Brain pericyte (primary cell): ENCODE measurements at regions not wholly inside any gene's neighbourhood (a gene's known extent, or its start where the extent isn't known, plus 50 kb on each side); places are given as distances from the start of the nearest gene placed in this dataset.
"Not testable (repeated sequence)": the region's sequence is repeated elsewhere in the genome, so short reads cannot be mapped to it uniquely, and the experiment has no call there.

Experiments used
- DNase-seq: peaks from one replicate; pipeline ENCODE4 v3.0.0-alpha.2; 2012; ENCODE audit warnings: low read depth, low spot score

DNA sequence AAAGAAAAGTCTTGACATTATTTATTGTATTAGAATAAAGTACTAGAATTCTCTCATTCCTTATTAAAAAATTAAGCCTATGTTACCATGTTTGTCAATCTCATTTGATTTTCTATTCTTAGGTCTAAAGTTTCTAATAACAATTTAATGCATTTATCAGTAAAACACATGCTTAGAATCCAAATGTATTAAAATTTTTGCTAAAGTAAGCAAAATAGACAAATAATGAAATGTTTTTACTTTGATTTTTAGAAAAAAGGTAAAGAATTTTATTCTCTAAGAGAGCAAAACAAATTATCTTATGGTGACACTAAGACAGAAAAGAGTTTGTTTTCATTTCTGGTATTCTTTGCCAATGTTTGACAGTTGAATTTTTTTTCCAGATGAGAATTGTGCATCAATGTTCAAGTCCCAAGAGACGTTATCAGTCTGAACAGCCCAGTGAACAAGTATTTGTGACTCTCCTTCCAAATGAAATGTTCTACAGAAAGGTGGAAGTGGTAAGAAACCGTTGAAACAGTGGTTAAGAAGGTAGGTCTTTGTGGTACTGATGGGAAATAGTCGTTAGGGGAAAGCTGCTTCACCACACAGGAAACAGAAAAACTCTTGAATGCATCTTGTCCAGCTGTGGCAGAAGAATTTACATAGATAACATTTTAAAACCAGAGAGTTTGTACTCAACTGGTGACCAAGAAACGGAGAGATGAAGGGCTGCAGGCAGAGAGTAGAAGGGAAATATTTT is 402.5 kb downstream of the PTPRC start:
- DNase-seq = no peak

DNA sequence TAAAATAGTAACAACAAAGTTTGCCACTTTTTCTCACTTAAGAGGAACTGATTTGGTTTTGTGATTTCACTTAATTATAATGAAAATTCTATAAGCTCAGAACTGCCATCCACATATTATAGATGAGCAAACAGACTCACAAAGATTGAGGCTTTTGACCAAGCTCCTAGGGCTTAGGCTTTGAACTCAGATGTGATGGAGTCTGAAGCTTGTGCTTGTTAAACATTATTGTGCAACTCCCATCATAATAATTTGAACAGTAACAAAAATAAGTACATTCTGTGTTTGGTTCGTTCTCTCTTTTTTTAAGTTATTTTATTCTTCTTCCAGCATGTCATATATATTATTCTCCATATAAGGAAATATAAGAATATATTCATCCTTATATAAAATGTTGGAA is 403.4 kb downstream of the PTPRC start:
- DNase-seq = no peak

DNA sequence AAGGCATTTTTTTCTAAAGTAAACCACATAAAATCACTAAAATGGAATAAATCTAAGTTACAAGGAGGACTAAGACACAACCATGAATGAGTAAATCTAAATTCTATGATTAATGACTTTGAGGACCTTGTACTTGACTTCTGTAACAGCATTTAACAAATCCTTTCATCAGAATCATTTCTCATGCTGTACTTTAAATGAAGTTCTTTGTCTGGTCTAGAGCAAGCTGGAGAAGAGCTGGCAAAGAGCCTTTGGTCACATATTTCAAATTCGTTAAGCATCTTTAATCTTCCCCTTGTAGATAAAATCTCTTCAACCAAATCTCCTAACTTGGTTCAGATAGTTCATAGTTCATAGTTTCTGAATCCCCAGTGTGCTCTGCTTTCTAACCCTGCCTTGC is 405.4 kb downstream of the PTPRC start:
- no peak for DNase-seq

DNA sequence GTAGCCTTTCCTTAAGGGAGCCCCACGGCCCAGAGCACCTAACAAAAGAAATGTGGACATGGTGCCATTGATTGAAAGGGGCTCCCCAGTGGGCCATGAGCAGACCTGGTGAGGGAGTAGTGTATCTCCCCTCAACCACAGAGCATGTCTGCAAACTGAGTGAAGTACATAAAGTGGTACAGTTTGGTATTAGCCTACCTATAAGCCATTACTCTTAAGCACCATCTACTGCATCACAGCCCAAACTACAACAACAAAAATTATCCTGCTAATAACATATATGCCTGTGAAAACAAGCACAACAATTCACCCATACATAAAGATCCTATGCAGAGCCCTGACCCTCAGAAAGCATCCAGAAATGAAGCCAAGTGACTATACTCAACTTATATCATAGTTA is 407.8 kb downstream of the PTPRC start:
- DNase-seq = no peak

DNA sequence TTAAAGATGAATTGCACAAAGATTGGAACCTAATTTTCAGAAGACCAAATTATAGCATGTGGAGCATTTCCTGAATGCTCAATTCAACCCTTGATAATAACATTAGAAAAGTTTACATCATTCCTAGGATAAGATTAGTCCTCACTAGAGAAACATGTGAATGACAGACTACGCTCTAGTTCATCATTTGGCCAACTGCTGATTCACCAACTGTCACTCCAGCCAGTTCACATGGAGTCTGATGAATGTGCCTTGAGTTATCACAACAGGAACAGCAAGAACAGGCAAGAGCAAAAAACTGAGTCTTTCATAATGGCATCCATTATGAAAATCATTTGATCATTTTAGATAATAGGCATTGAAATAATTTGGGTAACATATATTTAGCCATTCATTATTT is 415.9 kb downstream of the PTPRC start:
- no peak for DNase-seq

DNA sequence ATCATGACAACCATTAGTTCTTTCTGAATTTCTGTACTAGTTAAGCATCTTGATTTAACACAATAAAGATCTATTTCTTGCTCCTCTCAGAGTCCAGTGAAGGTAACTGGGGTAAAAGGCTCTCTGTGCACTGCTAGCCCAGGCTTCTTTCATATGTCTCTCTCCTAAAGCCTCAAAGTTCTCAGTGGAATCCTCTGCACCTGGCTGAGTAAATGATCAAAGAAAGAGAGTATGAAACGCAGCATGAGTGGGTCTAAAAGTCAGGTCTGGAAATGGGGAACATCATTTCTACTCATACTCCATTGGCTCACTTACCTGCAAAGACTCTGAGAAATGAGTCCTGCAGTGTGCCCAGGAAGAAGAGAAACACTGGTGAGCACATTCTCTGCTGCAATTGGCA is 418.5 kb downstream of the PTPRC start:
- DNase-seq = no peak

DNA sequence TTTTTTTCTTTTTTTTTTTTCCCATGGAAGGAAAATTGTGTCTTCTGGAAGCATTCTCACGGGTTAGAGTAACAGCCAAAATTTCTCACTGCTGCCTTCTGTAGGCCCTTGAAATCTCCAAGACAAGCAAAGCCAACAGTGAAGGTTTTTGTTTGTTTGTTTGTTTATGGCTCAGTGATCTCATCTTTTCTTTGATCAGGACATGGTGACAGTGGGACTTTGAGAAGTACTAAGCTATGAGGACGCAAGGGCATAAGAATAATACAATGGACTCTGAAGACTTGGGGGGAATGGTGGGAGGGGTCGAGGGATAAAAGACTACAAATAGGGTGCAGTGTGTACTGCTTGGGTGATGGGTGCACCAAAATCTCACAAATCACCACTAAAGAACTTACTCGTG is 419.4 kb downstream of the PTPRC start:
- no peak for DNase-seq

DNA sequence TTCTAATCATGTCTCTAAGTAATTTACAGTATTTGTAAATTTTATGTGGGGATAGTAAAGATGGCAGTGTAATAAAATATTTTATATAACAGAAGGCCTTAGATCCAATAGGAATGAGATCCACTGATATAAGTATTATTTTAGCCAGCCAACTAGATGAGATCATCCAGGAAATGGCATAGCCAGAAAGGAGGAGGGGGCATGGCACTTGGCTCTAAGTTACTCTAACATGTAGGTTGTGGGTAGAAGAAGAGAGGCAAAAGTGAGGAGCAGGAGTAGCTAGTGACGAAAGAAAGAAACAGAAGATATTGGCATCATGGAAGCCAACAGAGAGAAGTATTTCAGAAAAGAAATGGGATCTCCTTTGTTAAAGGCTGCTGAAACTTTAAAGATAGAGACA is 426.1 kb downstream of the PTPRC start:
- no peak for DNase-seq

DNA sequence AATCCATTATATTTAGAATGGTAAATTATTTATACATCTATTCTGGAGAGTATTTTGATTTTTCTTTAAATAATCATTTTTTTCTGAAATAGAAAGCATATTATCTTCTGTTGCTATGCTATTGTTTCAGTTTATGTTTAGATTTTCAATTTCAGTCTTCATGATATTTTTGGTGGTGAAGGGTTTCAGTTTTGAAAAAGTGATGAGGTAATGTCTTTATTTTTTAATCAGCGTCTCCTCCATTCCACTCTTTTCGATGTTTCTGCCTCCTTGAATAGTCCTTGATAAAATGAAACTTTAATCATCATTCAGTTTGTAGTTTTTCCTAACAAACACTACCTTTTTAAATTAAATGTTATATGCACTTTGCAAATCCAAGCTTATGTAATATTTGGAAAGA is 428.6 kb downstream of the PTPRC start:
- no peak for DNase-seq

DNA sequence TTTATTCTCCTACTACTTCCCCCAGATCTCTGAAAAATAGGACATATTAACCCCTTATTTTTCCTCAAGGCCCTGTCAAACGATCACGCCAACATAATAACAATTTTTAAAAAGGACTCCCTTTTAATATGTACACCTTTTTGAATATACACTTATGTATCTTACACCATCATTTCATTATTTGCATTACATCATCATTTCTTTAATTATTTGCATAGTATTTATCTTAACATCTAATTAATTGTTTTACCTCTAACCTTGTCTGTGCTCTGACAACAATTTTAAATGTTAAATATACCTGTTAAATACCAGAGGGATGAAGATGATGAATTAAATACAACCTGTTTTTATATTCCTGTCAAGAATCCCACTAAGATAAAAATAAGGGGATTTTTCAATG is 432.2 kb downstream of the PTPRC start:
- no peak for DNase-seq

DNA sequence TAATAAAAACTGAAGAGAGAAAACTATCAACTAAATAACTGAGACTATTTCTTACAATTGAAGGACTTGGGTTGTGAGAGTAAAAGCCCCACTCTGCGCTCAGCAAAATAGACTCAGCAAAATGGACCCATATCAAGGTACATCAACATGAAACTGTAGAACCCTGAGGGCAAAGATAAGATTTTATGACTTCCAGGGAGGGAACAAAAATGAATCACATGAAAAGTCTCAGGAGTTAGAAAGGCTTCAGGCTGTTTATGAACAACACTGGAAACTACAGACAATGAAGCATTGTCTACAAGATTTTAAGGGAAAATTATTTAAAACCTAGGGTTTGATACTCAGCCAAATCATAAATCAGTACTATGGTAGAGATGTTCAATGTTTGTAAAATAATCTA is 434.3 kb downstream of the PTPRC start:
- no peak for DNase-seq

DNA sequence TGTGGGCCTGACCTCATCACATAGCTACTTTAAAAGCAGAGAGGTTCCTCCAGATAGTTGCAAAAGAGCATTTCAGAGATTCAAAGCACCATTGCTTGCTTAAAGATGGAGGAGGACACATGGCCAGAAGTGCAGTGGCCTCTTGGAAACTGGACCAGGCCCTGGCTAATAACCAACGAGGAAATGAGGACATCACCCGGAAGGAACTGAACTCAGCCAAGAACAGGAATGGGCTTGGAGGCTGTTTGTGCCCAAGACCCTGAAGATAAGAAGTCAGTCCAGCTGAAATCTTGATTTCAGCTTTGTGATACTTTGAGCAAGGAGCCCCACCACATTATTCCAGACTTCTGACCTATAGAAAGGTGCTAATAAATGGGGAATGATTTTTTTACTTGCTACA is 437.0 kb downstream of the PTPRC start:
- no peak for DNase-seq

DNA sequence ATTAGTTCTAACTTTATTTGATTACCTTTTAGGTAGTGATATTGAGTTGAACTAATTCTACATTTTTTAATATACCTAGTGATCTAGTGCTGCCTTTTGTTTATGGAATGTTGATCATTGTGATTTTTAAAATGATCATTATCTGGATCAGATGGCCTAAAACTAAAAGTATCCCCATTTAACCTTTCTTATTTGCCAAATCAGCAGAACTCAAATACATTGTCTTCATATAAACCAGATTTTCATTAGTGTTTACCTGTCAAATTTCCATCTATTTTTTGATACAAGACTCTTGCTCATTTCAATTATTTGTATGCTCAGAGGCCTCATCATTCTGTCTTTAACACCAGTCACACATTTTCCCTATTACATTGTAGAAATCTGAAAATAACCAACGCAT is 441.2 kb downstream of the PTPRC start:
- DNase-seq = no peak

DNA sequence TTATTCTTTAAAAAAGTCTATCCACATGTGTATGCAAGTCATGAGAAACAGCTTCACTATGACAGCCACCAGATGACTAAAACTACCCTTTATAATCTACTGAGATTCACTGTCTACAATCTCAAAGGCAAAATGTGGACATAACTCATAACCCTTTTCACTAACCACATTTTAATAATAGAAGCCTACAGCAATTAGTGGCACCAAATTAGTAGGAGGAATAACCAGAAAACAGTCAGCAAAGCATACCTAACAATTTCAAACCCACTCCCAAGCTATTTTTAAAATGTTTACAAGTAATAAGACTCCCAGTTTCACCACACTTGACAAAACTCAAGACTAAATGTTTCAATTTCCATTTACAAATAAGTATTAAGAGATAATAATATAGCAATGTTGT is 442.9 kb downstream of the PTPRC start:
- DNase-seq = no peak

DNA sequence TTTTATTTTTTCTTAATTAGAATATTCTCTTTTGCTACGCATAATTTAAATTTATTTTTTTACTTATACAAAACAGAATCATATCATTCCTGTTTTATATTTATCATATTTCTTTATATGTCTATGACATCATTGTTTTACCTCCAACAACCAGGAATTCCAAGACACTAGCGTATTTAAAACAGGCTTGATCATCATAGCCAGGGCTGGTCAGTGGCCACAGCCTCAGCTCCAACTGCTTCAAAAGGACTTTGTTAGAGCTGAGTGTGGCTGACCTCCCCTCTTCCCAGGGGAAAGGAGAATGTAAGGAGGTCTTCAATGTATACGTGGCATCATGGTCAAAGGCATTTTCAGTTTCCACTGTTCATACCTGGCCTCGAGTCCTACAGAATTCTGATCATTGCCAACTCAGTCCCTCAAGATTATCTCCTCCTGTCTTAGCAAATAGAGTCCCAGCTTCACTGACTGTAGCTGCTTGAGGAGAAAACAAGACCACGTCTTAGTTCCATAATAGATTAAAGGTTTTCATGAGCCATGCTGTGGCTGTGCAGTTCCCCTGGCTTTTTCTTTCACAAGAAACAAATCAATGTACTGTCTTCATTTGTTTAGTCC is 444.0 kb downstream of the PTPRC start:
- no peak for DNase-seq

DNA sequence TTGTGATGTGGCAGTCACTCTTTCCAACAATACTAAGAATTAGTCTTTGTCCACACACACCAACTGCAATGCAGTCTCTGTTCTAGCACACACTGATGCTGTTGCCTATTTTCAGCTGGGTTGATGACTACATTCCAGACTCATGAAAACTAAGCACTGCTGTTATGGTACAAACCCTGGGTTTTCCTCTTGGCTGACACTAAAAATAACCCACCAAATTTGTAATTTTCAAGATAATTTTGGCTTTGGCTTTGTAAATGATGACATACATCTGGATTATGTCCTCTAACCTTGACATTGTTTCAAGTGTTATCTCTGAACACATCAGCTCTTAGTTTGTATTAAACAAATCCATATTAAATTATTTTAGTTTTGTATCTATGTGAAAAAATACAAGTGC is 444.8 kb downstream of the PTPRC start:
- DNase-seq = no peak

DNA sequence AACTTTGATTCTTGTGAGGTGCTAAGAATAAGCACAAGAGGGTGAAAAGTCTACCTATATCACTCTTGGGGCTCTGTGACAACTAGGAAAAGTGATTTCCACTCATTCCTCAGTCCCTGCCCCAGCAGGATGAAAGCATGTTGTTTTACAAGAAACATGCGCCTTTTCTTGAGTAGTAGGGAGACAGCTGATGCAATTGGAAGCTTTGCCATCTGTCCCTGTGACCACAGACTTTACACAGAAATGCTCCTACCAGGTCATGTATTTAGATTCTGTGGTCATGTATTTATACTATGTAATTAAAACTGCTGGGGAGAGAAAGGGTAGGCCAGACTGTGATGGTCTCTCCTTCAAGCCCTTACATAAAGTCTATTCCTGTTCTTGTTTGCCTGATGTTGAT is 445.5 kb downstream of the PTPRC start:
- DNase-seq = no peak

DNA sequence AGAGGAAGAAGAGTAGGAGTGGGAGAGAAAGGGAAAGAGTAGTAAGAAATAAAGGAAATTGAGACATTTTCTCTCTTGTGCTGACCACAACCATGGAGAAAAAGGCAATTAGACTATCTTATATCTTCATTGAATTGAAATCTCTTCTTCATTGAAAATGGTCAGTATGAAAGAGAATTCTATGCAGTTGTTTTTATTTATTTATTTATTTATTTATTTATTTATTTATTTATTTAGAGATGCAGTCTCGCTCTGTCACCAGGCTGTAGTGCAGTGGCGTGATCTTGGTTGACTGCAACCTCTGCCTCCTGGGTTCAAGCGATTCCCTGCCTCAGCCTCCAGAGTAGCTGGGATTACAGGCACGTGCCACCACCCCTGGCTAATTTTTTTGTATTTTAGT is 447.1 kb downstream of the PTPRC start:
- DNase-seq = no peak

DNA sequence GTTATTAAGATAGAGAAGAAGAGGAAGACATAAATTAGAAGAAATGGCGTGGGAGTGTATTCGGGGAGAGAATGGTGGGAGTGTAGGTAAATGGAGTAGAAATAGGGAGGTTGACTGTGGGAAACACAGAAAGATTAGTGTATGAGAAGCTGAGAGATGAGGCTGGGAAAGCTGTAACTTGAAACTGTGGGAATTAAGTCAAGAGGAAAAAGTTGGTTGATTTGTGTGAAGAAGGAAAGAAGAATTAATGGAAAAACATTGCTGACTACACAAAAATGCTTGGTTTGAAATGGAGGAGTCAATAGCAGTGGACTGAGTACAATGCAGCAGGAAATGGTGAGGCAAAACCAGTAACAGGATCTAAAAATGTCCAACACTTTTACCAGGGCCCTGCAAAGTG is 448.3 kb downstream of the PTPRC start:
- DNase-seq = no peak

DNA sequence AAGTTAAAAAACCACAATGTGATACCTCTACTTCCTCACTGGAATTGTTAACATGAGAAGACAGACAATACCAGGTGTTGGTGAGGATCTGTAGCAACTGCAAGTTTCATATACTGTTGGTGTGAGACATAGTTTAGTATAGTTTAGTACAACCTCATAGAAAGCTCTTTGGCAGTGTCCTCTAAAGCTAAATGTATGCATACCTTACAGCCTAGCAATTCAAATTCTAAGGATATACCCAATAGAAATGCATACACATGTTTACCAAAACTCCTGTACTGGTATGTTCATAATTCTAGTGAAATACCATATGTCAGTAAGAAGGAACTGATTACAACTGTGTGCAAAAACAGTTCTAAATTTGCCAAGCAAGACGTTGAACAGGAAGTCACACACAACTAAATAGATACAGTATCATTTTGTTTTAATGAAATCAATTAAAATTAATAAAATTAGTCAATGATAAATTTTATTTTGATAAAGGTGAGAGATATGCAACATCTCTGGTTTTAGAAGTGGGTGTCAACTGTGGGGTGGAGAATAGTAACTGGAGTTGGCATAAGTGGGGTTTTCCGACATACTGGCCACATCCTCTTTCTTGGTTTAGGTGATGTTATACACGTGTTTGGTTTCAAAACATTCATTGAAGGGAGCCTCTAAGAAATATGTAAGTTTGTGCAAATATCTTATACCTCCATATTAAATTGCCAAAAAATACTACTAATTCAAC is 450.7 kb downstream of the PTPRC start:
- no peak for DNase-seq

DNA sequence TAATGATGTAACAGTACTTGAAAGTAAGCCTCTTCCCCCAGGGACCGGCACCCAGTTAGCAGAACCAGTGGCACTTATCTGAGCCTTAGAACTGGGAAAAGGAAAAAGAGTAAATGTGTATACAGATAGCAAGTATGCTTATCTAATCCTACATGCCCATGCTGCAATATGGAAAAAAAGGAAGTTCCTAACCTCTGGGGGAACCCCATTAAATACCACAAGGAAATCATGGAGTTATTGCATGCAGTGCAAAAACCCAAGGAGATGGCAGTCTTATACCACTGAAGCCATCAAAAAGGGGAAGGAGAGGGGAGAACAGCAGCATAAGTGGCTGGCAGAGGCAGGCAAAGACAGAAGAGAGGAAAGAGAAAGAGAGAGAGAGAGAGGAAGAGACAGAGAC is 456.8 kb downstream of the PTPRC start:
- not testable (repeated sequence) for DNase-seq

DNA sequence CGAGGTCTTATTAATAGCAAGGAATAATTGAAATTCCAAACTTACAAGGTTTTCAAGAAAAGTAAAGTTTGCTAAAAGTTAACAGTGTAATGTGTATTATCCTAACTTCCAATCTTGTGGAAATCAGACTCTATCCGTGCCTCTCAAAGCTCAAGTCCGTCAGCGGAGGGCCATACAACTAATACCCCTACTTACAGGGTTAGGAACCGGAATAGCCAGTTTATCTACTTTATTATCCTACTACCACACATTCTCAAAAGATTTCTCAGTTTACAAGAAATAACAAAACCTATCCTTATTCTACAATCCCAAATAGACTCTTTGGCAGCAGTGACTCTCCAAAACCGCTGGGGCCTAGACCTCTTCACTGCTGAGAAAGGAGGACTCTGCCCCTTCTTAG is 457.8 kb downstream of the PTPRC start:
- DNase-seq = no peak

DNA sequence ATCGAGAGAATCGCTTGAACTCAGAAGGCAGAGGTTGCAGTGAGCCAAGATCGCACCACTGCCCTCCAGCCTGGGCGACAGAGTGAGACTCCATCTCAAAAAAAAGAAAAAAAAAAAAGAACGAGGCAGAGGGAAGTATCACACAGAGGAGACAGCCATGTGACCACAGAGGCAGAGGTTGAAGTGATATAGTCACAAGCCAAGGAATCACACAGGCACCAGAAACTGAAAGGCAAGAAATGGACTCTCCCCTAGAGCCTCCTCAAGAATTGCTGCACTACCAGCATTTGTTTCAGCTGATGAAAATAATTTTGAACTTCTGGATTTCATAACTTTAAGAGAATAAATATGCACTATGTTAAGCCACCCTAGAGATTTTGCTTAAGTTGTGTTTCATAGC is 459.6 kb downstream of the PTPRC start:
- DNase-seq = no peak
